ENCODE measurements at regions not wholly inside any gene's neighbourhood (a gene's known extent, or its start where the extent isn't known, plus 50 kb on each side); places are given as distances from the start of the nearest gene placed in this dataset.

DNA sequence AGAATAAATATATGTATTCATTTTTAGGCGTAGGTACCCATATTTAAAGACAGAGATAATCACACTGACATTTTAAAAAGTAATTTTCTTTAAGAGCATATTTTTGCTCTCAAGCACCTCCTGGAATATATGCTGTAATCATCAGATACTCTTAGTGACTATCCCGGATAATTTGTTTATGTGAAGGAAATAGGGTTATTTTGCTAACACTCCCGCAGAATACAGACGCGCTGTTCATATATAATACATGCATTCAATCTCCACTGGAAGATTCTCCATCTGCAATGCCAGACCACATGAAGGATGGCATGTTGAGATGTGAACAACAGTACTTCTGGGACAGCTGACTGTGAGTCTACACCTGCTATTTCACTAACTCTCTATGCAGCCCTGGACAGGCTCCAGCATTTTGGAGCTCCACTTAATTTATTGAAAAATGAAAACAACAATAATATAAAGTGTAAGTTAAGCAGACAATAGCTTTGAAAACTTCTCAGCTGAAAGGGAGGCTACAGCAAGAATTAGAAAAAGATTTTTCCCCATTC is 430.6 kb downstream of the TMX3 start:
- TF ChIP-seq, protein P1, sequence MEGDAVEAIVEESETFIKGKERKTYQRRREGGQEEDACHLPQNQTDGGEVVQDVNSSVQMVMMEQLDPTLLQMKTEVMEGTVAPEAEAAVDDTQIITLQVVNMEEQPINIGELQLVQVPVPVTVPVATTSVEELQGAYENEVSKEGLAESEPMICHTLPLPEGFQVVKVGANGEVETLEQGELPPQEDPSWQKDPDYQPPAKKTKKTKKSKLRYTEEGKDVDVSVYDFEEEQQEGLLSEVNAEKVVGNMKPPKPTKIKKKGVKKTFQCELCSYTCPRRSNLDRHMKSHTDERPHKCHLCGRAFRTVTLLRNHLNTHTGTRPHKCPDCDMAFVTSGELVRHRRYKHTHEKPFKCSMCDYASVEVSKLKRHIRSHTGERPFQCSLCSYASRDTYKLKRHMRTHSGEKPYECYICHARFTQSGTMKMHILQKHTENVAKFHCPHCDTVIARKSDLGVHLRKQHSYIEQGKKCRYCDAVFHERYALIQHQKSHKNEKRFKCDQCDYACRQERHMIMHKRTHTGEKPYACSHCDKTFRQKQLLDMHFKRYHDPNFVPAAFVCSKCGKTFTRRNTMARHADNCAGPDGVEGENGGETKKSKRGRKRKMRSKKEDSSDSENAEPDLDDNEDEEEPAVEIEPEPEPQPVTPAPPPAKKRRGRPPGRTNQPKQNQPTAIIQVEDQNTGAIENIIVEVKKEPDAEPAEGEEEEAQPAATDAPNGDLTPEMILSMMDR (IDR thresholded peaks at IDR 0.05; ENCODE audit: poor library complexity) = no peak
- TF ChIP-seq EZH2 (IDR thresholded peaks at IDR 0.05; ENCODE audit: borderline replicate concordance) (no peak), EZH2phosphoT487 (IDR thresholded peaks at IDR 0.05; ENCODE audit: low read depth, severe bottlenecking, unreplicated experiment) (no peak)

All from hepatocyte (in vitro differentiated cells).